Epithelial cell of proximal tubule (primary cell): ENCODE measurements at regions not wholly inside any gene's neighbourhood (a gene's known extent, or its start where the extent isn't known, plus 50 kb on each side); places are given as distances from the start of the nearest gene placed in this dataset.

Experiments used
- DNase-seq: peaks from one replicate; pipeline ENCODE4 v3.0.0-alpha.2; 2011; ENCODE audit warnings: low read depth
- H3K4me3 ChIP-seq: 2 replicates; pipeline ENCODE4 v1.5.1; 2011; ENCODE audit warnings: low read depth, mild to moderate bottlenecking, low read length
- TF ChIP-seq, protein P1 (sequence below): conservative IDR thresholded peaks from 2 replicates; pipeline ENCODE4 v1.5.1; 2012; ENCODE audit warnings: low read depth, mild to moderate bottlenecking, low read length

GRCh38 chr5:90201923-90202322 is 207.6 kb downstream of the CETN3 start:
- H3K4me3 ChIP-seq, result no peak overlapping the region
- TF ChIP-seq, protein P1, sequence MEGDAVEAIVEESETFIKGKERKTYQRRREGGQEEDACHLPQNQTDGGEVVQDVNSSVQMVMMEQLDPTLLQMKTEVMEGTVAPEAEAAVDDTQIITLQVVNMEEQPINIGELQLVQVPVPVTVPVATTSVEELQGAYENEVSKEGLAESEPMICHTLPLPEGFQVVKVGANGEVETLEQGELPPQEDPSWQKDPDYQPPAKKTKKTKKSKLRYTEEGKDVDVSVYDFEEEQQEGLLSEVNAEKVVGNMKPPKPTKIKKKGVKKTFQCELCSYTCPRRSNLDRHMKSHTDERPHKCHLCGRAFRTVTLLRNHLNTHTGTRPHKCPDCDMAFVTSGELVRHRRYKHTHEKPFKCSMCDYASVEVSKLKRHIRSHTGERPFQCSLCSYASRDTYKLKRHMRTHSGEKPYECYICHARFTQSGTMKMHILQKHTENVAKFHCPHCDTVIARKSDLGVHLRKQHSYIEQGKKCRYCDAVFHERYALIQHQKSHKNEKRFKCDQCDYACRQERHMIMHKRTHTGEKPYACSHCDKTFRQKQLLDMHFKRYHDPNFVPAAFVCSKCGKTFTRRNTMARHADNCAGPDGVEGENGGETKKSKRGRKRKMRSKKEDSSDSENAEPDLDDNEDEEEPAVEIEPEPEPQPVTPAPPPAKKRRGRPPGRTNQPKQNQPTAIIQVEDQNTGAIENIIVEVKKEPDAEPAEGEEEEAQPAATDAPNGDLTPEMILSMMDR, result no peak
- no peak for DNase-seq

- H3K4me3 ChIP-seq, result no peak overlapping the region
- TF ChIP-seq, protein P1, result no peak
- no peak for DNase-seq
Measured at GRCh38 chr5:90193185-90193822, 216.3 kb downstream of the CETN3 start.

DNA sequence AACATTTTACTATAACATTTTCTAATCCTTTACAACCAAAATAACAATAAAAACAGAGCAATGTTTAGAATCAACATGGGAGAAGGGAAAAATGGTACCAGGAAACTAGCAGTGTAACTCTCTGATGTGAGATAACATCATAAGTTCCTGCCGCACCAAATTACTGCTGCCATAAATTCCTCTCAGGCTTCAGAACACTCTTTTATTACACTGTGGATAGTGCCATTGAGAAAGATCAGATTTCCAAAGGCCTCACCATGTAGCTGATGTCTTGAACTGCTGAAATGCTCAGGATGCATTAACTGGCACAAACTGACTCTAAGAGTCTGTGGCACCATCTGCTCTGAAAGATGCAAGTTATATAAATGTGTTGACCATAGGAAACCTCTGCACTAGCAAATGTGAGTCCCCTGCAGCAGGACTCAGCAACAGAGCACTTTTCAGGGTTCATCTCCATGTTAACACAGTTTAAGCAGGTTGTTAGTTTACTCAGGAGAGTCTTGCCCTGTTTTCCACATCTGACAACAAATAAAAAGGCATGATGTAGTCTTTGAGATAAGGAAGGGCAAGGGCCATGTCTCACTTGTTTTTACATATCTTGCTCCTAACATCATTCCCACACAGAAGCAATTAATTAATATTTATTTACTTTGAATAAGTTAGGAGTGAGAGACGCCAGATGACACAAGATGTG is 218.1 kb downstream of the CETN3 start:
- TF ChIP-seq, protein P1, result no peak
- no peak overlapping the region for H3K4me3 ChIP-seq
- DNase-seq, result no peak

DNA sequence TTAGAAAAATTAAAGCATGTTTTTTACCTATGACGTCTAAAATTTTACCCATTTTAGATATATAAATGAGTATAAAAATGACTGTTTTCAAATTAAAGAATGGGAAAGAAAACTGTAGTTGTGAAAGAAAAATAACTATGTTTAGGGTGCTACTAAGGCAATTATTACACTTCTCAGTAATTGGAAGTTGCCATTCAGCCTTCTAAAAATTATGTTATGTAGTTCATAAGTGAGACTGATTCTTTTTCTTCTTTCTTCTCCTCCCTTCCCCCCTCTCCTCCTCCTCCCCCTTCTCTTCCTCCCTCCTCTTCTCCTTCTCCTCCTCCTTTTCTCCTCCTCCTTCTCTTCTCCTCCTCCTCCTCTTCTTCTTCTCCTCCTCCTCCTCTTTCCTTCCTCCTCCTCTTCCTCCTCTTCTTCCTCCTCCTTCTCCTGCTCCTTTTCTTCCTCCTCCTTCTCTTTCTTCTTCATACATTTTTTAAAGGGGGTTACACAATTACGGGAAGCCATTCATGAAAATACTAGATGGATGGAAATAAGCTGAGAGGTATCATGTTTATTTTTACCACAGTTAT is 223.6 kb downstream of the CETN3 start:
- TF ChIP-seq, protein P1, result no peak
- H3K4me3 ChIP-seq, result no peak overlapping the region
- DNase-seq, result no peak

GRCh38 chr5:90184764-90185163 is 224.8 kb downstream of the CETN3 start:
- TF ChIP-seq, protein P1, result no peak
- no peak for DNase-seq
- H3K4me3 ChIP-seq, result no peak overlapping the region

GRCh38 chr5:90182726-90183125 is 226.8 kb downstream of the CETN3 start:
- DNase-seq, result no peak
- H3K4me3 ChIP-seq, result no peak overlapping the region
- TF ChIP-seq, protein P1, result no peak

GRCh38 chr5:90174236-90174635 is 235.3 kb downstream of the CETN3 start:
- DNase-seq, result no peak
- no peak overlapping the region for H3K4me3 ChIP-seq
- TF ChIP-seq, protein P1, result no peak
